ENCODE measurements at regions not wholly inside any gene's neighbourhood (a gene's known extent, or its start where the extent isn't known, plus 50 kb on each side); places are given as distances from the start of the nearest gene placed in this dataset.
"Not testable (repeated sequence)": the region's sequence is repeated elsewhere in the genome, so short reads cannot be mapped to it uniquely, and the experiment has no call there.

DNA sequence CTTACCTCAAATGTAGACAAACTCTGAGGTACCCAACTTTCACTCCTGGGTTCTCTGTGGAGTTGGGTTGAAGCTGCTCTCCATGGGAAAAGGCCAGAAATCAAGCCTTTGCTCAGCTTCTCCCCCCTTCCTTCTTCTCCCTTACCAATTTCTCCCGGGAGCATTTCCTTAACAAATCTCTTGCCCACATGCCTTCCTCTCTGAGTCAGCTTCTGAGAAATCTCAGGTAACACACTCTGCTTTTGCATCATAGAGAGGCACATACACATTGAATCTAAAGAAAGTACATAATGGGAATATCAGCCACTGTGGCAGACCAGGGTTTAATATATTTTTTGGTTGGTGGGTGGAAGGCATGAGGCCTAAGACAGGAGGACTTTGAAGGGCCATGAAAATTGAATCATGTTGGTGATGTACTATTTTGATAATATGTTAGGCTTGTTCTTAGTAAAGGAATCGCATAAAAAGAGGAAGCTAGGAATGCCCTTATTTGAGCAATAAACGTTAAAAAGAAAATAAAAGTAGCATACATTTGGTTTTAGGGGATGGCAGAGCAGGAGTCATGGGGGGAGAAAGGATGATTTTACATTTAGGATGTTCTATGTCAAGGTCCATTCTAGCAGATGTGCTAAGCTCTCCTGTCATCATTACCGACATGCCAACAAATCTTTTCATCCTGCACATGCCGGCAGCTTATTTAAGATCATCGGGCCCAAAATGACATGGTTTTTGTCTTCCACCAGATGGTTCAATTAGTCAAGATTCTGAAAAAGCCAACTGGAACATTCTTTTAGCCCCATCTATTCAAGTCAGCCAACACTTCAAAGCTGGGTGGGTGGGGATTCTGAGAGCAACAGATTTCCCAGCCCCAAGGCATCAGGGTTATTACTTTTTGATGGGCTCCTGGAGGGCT, 199.5 kb upstream of the CLINT1 start:
- no peak for DNase-seq (ENCODE audit: low read depth)

DNA sequence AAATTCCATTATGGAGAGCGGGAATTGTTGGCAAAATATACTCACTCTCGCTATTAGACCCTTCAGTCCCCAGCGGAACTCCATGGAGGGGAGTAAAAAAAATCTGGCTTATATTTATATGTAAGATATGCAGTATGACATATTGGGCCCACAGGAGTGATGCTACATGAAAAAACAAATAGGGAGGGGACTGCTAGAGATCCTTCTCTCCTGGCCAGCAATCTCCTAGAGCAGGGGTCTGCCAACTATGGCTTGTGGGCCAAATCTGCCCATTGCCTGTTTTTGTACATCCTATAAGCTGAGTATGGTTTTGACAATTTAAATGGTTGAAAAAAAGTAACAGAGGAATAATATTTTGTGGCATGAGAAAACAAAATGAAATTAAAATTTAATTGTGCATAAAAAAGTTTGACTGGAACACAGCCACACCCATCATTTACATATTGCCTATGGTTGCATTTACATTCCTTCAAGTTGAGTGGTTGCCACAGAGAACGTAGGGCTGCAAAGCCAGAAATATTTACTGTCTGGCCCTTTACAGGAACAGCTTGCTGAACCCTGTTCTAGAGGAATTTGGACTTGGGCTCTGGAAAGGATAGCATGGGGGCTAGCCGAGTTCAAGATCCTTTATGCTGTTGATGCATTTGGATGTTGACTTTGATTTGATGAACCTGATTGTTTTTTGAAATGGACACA, 197.3 kb upstream of the CLINT1 start:
- DNase-seq (ENCODE audit: low read depth): peak; percentile 12

DNA sequence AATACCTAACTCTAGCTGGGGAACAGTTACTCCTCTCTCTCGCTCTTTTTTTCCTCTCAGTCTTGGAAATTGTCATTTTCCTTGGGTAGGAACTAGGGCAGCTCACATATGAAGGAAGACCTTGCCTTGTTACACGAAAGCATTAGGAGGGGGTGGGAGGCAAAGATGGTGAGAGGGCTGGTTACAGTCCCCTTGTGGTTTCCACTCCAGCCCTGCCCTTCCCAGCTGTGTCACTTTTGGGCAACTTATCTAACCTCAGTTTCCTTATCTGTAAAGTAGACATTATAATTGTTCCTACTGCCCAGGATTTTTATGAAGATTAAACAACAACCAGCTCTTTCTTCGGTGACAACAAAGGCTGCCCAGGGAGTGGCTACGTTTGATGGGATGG, 196.2 kb upstream of the CLINT1 start:
- DNase-seq (ENCODE audit: low read depth): no peak

DNA sequence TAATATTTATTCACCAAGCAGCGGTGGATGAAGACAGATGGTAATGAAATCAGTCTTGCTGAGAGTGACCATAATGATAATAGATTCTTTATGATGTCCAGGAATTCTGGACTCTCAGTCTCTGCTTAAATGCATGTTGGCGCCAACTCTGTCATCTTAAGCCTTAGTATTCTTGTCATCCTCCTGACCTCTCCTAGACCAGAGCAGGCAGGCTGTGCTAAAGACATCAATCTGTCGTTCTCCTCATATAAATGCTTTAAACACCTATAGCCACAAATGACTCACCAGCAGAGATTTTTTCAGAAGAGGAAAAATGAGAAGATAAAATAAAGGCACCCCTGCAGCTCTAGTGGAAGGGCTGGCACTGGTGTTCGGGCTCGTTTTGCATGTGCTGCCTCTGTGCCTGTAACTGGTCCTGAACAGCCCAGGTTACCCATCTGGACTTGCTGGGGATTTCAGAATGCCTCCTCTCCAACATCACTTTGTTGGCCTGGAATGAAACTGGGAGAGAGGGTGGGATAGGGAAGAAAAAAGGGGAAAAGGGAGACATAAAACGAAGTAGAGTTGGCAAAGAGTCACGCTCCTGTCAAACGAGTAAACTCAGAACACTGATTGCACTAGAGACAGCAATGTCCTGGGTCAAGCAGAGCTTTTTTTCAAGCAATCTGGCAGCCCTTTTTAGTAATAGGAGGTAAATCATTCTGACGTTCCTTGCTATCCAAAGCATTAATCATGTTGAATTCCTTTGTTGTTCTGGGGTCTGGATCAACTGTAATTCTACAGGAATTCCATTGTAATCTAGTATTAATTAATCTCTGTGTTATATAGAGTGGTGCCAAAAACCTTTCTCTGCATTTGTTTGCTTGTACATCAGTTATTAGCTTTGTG, 195.5 kb upstream of the CLINT1 start:
- DNase-seq (ENCODE audit: low read depth): peak; percentile 11

DNA sequence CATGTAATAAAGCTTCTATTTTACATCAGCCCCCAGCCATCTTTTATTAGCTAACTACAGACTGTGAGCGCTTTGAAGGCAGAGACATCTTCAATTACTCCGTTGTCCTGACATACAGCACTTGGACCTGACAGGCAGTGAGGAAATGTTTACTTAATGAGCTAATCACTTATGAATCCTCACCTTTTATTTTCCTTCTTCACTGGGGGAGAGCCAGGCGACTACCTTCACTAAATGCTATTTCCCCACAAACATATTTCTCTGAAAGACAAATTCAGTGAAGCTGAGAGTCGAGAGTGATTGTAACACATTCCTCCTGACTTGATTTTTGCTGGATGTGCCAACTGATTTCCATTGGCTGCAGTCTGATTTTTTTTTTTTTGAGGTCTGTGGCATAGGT, 192.1 kb upstream of the CLINT1 start:
- DNase-seq (ENCODE audit: low read depth): no peak

DNA sequence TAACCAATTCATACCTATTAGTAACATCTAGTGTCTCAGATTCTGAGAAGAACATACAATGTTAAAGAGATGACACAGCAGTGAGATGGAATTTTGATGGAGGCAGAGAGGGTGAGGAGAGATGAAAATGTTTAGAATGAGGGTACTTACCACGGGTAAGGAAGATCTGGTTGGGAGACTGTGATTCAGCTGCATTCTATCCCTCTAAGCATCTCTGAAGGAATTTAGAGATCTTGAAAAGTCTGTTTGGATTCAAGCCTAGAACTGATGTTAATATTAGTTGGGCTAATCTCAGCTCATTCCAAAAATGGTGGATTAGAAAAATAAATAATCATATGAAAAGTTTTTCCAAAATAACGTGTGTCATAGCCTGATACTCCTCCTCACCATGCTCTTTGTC, 191.5 kb upstream of the CLINT1 start:
- DNase-seq (ENCODE audit: low read depth): no peak

DNA sequence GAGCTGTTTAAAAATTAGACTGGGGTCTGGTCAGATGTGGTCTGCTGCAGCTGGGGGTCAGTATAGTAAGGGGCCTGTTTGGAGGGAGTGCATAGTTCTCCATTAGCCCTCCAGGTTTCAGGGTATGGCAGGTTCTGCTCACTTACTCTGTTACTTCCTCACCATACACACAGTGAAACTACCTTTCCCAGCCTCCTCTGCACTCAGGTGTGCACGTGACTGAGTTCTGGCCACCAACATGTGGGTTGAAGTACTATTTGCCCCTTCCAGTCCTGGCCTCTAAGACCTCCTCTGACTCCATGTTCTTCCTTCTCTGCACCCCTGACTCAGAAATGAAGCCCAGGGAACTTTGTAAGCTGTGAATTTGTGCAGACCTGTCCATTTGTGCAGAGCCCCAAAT, 190.5 kb upstream of the CLINT1 start:
- DNase-seq (ENCODE audit: low read depth): no peak

DNA sequence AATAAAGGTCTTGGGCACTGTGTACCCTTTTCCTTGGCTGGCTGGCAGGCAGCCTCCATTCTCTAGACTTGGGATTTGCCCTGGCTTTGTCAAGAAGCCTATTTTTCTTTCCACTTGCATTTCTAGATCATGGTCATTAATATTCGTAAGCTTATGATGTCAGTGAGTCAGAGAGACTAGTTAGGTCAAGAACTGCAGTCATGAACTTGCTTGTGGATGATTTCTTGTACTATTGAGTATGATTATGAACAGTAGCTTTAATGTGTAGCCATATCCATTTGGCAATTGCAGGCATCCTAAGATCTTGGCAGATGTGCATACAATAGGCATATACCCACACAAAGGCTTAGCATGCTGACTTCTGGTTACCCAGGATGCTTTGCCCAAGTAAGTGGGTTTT, 186.8 kb upstream of the CLINT1 start:
- DNase-seq (ENCODE audit: low read depth): no peak

DNA sequence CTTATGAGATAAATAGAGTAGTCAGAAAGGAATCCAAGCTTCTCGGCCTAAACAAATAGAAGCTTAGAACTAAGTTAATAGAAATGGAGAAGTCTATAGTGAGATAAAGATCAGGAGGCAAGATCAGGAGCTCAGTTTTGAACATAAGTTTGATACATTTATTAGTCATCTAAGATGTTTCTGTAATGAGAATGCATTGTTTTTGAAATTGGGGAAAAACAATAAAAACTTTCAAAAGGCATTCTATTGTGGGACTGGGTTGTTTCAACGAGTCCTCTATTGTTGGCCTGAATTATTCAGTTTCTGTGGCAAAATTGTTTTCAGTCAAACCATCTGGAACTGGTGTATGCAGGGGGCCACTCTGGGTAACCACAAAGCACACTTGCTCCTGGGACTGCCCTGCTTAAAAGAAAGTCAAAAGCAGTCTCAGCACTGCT, 181.0 kb upstream of the CLINT1 start:
- no peak for DNase-seq (ENCODE audit: low read depth)

DNA sequence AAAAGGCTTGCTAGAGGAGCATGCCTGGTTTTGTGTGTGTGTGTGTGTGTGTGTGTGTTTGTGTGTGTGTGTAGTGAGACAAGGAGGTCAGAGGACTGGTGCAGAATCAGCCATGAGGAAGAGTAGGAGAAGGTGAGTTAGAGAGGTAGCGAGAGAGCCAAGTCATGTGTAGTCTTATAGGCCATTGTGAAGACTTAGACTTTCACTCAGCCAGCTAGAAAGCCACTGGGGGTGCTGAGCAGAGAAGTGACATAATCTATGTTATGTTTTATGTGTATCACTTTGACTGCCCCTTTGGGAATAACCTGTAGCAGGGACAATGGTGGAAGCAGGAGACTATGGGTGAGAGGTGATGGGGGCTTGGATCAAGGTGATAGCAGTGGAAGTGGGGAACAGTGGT, 180.5 kb upstream of the CLINT1 start:
- DNase-seq (ENCODE audit: low read depth): no peak

DNA sequence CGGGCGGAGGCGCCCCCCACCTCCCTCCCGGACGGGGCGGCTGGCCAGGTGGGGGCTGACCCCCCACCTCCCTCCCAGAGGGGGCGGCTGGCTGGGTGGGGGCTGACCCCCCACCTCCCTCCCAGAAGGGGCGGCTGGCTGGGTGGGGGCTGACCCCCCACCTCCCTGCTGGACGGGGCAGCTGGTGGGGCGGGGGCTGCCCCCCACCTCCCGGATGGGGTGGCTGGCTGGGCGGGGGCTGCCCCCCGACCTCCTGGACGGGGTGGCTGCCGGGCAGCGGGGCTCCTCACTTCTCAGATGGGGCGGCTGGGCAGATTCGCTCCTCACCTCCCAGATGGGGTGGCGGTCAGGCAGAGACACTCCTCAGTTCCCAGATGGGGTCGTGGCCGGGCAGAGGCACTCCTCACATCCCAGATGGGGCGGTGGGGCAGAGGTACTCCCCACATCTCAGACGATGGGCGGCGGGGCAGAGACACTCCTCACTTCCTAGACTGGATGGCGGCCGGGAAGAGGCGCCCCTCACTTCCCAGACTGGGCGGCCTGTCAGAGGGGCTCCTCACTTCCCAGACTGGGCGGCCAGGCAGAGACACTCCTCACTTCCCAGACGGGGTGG, 178.1 kb upstream of the CLINT1 start:
- DNase-seq (ENCODE audit: low read depth): not testable (repeated sequence)

DNA sequence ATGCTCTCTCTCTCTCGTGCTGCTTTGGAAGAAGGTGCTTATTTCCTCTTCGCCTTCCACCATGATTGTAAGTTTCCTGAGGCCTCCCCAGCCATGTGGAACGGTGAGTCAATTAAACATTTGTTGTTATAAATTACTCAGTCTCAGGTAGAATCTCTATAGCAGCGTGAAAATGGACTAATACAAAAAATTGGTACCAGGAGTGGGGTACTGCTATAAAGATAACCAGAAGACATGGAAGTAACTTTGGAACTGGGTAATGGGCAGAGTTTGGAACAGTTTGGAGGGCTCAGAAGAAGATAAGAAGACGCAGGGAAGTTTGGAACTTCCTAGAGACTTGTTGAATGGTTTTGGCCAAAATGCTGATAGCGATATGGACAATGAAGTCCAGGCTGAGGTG, 175.6 kb upstream of the CLINT1 start:
- not testable (repeated sequence) for DNase-seq (ENCODE audit: low read depth)

DNA sequence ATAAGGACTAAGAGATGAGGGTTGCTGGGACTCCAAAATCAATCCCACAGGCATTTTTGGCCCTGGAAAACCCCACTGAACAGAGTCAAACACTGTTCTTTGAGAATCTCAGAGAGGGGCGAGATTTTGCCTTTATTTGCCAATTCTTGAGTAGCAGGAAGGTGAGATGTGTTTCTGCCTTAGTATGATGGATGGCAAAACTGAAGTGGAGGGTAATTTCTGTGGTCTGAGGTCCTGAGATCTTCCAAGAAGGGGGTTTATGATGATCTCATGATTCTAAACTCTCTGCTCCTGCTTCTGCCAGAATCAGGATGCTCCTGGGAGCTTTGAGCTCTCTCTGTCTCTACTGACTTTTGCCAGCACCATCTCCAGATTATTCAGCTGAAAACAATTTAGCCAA, 174.8 kb upstream of the CLINT1 start:
- DNase-seq (ENCODE audit: low read depth): no peak

DNA sequence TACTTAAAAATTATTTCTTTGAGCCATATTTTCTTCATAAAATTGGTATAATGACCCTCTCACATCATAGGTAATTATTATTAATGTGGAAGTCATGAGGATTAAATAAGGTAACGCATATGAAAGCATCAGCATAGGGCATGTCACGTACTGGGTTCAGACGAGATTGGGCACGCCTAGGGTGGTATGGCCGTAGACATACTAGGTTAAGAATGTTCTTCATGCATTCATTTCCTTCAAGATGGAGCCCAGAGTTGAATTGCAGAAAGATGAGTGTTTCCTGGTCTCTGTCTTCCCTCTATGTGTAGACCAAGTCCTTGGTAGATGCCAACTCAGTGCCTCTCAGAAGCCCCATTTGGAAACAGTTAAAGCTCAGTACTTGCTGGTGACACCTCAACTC, 174.1 kb upstream of the CLINT1 start:
- no peak for DNase-seq (ENCODE audit: low read depth)

DNA sequence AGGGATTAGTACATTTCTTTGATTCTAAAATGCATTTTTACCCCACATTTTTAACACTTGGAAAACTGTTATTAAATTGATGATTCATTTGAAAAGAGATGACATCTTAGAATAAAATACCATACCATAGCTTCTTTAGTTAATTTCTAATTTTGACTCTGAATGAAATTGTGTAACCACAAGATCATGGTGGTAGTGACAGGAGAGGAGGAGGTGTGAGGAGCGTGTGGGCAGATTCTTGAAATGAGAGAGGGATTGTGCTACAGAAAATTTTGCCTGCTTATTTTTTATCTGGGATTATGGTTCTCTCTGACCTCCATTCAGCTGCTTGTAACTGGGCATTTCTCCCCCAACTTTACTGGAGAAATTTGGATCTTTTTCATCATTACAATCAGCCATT, 173.3 kb upstream of the CLINT1 start:
- no peak for DNase-seq (ENCODE audit: low read depth)

DNA sequence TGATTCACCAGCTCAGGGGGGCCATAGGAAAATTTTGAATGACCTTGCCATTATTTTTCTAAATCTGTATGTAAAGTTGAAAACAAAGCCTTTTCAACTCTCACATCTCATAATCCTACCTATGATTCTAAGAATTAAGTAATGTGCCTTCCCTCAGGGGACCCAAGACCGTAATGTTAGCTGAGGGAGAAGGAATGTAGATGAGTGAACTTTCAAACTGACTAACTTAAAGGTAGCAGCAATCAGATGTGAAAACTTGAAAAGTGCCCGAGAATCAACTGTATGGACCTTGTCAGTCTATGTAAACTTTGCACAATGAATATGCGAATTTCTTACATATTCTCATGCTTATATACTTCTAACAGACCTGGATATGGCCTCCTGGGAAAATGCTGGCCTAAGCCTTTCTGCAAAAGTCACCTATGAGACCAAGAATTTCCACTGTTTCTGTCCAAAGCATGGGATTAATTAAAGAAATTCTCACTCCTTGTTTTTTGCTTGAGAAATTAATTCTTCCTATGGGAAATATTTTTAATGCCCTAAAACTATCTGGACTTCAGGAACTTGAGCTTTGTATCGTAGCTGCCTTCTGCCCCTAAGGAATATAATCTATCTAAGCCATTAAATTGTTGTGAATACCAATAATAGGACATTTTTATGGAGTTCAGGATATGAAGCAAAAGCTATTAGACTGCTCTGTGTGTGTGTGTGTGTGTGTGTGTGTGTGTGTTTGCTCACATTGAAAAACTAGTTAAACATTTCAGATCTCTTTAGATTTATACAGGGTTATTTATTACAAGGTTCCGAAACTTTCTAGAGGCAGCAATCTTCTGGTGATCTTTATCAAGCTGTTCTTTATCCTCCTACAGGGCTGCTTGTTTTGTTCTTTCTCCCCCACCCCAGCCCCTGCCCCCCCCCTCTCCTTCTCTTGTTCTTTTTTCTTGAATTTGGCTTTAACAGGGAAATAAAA, 169.1 kb upstream of the CLINT1 start:
- no peak for DNase-seq (ENCODE audit: low read depth)

DNA sequence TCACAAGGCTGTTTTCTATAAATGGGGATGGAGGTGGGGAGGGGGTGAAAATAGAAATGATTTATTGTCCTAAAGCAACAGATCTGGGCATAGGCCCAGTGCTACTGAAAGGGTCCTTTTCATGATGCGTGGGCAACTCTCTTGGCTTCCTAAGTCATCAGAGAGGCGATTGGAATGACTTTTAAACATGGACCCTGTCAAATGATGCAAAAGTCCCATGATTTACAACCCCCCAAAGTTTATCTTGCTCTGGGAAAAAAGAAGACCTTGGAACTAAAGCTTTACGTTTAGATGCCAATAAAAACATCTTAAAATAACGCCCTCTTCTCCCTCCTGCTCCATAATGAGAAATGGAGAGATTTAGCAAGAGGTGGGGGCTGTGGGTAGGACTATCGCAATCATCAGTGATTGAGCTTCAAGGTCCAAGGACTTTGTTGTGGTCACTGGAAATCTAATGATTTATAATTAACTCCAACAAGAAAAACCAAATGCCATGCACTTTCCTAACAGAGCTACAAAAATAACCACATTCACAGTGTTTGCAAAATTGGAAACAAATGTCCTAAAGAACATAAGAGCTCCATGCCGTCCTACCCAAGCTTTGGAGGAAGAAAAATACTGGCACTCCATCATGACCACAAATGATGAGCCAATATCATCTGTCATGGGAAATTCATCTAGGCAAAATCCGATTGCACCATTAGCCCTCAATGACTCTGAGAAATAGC, 167.5 kb upstream of the CLINT1 start:
- no peak for DNase-seq (ENCODE audit: low read depth)

DNA sequence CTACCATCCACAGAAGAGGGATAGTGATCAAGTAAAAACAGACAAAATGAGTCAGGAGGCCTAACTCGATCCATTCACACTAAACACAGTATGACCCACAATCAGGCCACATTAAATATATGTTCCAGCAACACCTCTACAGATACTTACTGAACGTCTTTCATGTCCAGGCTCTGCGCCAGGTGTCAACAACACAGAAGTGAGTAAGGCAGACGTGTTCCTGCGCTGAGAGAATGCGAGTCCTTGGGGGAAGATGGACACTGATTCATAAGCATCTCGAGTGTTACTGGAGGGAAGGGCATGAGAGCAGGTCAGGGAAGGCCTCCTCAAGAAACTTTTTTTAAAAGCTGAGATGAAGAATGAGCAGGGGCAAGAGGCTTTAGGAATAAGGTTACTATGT, 164.3 kb upstream of the CLINT1 start:
- DNase-seq (ENCODE audit: low read depth): no peak

DNA sequence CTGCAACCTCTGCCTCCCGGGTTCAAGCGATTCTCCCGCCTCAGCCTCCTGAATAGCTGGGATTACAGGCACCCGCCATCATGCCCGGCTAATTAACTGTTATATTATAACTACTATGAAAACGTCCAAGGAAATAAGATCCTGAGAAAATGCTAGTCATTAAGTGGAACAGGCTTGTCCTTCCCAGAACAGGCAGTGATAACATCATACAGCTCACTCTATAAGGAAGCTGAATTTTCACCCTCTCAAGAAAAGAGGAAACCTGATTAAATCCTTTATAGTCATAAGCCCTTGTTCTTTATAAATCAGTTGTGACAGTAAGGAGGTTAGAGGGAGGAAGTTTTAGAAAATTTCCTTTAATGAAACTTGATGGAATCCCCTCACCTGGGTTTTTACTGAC, 163.9 kb upstream of the CLINT1 start:
- no peak for DNase-seq (ENCODE audit: low read depth)

DNA sequence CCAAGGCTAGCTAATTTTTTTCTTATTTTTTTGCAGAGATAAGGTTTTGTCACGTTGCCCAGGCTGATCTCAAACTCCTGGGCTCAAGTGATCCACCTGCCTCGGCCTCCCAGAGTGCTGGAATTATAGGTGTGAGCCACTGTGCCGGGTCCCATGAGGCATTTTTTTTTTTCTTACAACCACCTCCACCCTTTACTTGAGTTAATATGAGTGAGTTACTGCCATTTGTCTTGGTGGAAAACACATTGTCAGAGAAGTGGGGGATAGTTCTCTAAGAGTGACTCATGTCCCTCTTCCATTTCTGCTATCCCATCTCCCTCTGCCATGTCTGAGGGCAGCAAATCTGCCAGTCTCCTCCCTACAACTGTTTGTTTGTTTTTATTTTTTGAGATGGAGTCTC, 163.4 kb upstream of the CLINT1 start:
- DNase-seq (ENCODE audit: low read depth): no peak
